Pancreas (tissue), 10 donors: ENCODE measurements at regions not wholly inside any gene's neighbourhood (a gene's known extent, or its start where the extent isn't known, plus 50 kb on each side); places are given as distances from the start of the nearest gene placed in this dataset.

Source experiments
- ATAC-seq, 4 donors: fragments of 200-7000 bp; cut with Tn5 transposase; one replicate each; pipeline versions ENCODE4 v1.8.0 to v1.9.1; 2020; ENCODE audit warnings: mild to moderate bottlenecking in 4 of 4, moderate library complexity in 4 of 4
- DNase-seq, 6 donors: peaks; one replicate each; pipeline ENCODE4 v3.0.0-alpha.2; 2020
- FAIRE-seq: peaks from 2 replicates; lab custom pipeline; 2012; peaks lifted over from hg19 to GRCh38; lab: Jason Lieb, UNC
- H3K27ac ChIP-seq, 4 donors: fragments of 200-600 bp; sonication (generic); 1 replicate in 3 of 4; 2 replicates in 1 of 4; pipeline versions ENCODE4 v1.5.0 to v1.8.0; 2020
- H3K27me3 ChIP-seq, 4 donors: fragments of 200-600 bp; one replicate each; pipeline ENCODE4 v1.8.0; 2021
- H3K36me3 ChIP-seq, 3 donors: fragments of 200-600 bp; sonication (generic) in 1 of 3; one replicate each; pipeline versions ENCODE4 v1.5.0 to v1.8.0; 2020 to 2021
- H3K4me1 ChIP-seq, 3 donors: fragments of 200-600 bp; one replicate each; pipeline ENCODE4 v1.8.0; 2021
- H3K4me3 ChIP-seq, 4 donors: fragments of 200-600 bp; sonication (generic) in 2 of 4; one replicate each; pipeline versions ENCODE4 v1.5.0 to v1.8.0; 2020 to 2021
- H3K9me3 ChIP-seq, 4 donors: fragments of 200-600 bp; one replicate each; pipeline ENCODE4 v1.8.0; 2021
- whole genome bisulfite sequencing, 2 donors: extraction: QIAGEN DNeasy Blood & Tissue Kit; methylation state at CpG; one replicate each; pipeline ENCODE4 v1.1.7; 2013; 5-methylcytosine and 5-hydroxymethylcytosine counted together
- intact Hi-C, 3 donors: fragments of 100-400 bp; cut with DNase I; formaldehyde crosslinking; loops; one replicate each; pipeline versions ENCODE4 v1.11.1 to v1.14.2; 2022
- TF ChIP-seq, protein P1 (sequence below), 4 donors: fragments of 200-600 bp; sonication (generic) in 3 of 4; IDR thresholded peaks; one replicate each; pipeline versions ENCODE4 v1.5.0 to v1.8.0; 2021; ENCODE audit warnings: antibody characterized with exemption in 4 of 4
- donor health status: healthy with polysubstance abuse.
- donor health status: DM: no; HTN: no; CAD: no; lungs with moderate emphysema.
- donor health status: DM: no; HTN: no; CAD: no.
- donor health status: control.
- donor health status: control.
- donor health status: Bipolar disorder and iron deficiency.
- donor health status: DM: yes; HTN: yes; CAD: no.
- donor health status: DM: no; HTN: no; CAD: no.
- donor health status: DM: no; HTN: no; CAD: no.
- donor health status: DM: yes; HTN: yes; CAD: no.

- intact Hi-C loops: no loop called here
- no peak for DNase-seq
- ATAC-seq: no peak
- H3K4me1 ChIP-seq: no peaks in the 10 kb centered on the region
- no peaks in the 10 kb centered on the region for H3K9me3 ChIP-seq
- no peaks in the 10 kb centered on the region for H3K27me3 ChIP-seq
- H3K4me3 ChIP-seq: no peak overlapping the region
- no peak for FAIRE-seq
- no peak overlapping the region for H3K27ac ChIP-seq
- 85 to 96% methylated on average over 1 of the region's 1 CpG for WGBS, 2 donors
- no peaks in the 10 kb centered on the region for H3K36me3 ChIP-seq
- TF ChIP-seq, protein P1, sequence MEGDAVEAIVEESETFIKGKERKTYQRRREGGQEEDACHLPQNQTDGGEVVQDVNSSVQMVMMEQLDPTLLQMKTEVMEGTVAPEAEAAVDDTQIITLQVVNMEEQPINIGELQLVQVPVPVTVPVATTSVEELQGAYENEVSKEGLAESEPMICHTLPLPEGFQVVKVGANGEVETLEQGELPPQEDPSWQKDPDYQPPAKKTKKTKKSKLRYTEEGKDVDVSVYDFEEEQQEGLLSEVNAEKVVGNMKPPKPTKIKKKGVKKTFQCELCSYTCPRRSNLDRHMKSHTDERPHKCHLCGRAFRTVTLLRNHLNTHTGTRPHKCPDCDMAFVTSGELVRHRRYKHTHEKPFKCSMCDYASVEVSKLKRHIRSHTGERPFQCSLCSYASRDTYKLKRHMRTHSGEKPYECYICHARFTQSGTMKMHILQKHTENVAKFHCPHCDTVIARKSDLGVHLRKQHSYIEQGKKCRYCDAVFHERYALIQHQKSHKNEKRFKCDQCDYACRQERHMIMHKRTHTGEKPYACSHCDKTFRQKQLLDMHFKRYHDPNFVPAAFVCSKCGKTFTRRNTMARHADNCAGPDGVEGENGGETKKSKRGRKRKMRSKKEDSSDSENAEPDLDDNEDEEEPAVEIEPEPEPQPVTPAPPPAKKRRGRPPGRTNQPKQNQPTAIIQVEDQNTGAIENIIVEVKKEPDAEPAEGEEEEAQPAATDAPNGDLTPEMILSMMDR (IDR thresholded peaks at IDR 0.05): no peak
These were observed 358.5 kb downstream of the SEC16B start for GRCh38 chr1:177611402-177611801.

DNA sequence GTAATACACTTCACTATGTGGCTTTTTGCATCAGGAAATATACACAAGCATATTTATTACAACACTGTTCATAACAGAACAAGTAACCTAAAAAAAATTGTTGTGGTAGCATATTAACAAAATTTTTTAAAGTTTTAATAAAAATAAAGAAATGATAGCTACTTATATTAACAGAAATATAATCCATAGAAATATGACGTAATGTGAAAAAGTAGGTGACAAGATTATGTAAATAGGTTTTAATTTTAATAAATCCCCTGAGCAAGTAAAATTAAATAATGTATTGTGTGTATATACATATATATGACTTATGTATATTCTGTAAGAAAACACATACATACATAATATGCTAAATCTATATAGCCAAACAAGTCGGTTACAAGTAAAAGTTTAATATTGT lies 359.9 kb downstream of the SEC16B start:
- Histone ChIP-seq H3K4me3 (no peak overlapping the region), H3K4me1 (no peaks in the 10 kb centered on the region), H3K36me3 (no peaks in the 10 kb centered on the region), H3K27ac (no peak overlapping the region), H3K27me3 (no peaks in the 10 kb centered on the region), H3K9me3 (no peaks in the 10 kb centered on the region)
- DNase-seq (no peak), FAIRE-seq (peak; percentile 41), ATAC-seq (no peak)
- 52 to 70% methylated on average over 2 of the region's 2 CpGs for WGBS, 2 donors
- intact Hi-C loops: no loop called here
- TF ChIP-seq, protein P1 (IDR thresholded peaks at IDR 0.05): no peak

DNA sequence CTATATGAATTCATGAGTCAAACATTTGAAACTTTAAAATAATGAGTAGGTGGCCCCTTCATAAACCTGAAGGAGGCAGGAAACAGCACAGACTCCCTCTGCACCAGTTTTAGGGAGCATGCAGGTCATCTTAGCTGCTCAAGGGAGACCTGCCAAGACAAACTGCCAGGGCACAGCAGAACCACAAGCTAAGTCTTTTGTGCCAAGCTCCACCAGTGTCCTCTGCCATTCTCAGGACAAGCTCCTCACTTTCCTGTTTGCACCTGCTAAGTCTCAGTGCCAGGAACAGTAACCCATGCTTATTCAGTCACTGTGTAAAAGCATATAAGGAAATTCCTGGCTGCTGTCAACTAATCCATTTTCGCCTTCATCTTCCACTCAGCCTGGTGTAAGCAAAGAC lies 368.9 kb downstream of the SEC16B start:
- TF ChIP-seq, protein P1 (IDR thresholded peaks at IDR 0.05): no peak
- intact Hi-C loops: no loop called here

GRCh38 chr1:177600321-177600720 lies 369.5 kb downstream of the SEC16B start:
- Histone ChIP-seq H3K27ac (no peak overlapping the region), H3K4me3 (no peak overlapping the region), H3K9me3 (no peaks in the 10 kb centered on the region), H3K4me1 (no peaks in the 10 kb centered on the region), H3K27me3 (no peaks in the 10 kb centered on the region), H3K36me3 (no peaks in the 10 kb centered on the region)
- no peak for FAIRE-seq
- whole genome bisulfite sequencing, 2 donors: 28 to 39% methylated on average over 2 of the region's 2 CpGs
- intact Hi-C loops: no loop called here
- no peak for DNase-seq
- TF ChIP-seq, protein P1 (IDR thresholded peaks at IDR 0.05): no peak
- no peak for ATAC-seq

More for the DNA sequence above, 368.9 kb downstream of the SEC16B start:
- Histone ChIP-seq H3K9me3 (no peaks in the 10 kb centered on the region), H3K4me3 (no peak overlapping the region), H3K27me3 (no peaks in the 10 kb centered on the region), H3K36me3 (no peaks in the 10 kb centered on the region), H3K27ac (no peak overlapping the region), H3K4me1 (no peaks in the 10 kb centered on the region)
- no peak for ATAC-seq
- WGBS, 2 donors: 71 to 89% methylated on average over 1 of the region's 1 CpG
- no peak for FAIRE-seq
- no peak for DNase-seq

DNA sequence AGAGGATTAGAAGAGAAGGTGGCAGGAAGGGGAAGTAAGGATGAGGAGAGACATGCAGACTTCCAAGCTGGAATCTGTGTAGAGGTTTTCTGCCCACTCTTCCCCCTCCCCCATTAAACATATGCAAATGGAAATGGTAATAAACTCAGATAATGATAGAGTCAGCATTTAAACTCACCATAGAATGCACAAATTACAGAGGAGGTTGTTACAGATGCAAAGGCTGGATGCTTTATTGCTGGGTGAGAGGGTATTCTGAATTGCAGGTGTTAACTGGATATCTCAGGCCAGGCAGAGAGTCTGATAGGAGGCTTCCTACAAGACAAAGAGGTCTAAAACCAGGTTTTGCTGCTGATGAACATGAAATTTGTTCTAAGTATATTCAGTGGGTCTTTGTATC lies 372.5 kb downstream of the SEC16B start:
- H3K9me3 ChIP-seq: no peaks in the 10 kb centered on the region
- H3K4me1 ChIP-seq: no peaks in the 10 kb centered on the region
- ATAC-seq: no peak
- no peaks in the 10 kb centered on the region for H3K36me3 ChIP-seq
- intact Hi-C loops: no loop called here
- H3K27me3 ChIP-seq: no peaks in the 10 kb centered on the region
- TF ChIP-seq, protein P1 (IDR thresholded peaks at IDR 0.05): no peak
- no peak overlapping the region for H3K4me3 ChIP-seq
- no peak for DNase-seq
- no peak overlapping the region for H3K27ac ChIP-seq
- FAIRE-seq: no peak
